Duodenal mucosa (tissue), 2 donors: ENCODE measurements at regions not wholly inside any gene's neighbourhood (a gene's known extent, or its start where the extent isn't known, plus 50 kb on each side); places are given as distances from the start of the nearest gene placed in this dataset.

Experiments
- H3K27ac ChIP-seq: one replicate; pipeline ENCODE4 v1.7.0; 2013; ENCODE audit warnings: low read depth, low read length
- H3K27me3 ChIP-seq, 2 donors: one replicate each; pipeline ENCODE4 v1.7.0; 2013; ENCODE audit warnings: low read length in 2 of 2, control low read depth in 1 of 2; ENCODE audit not compliant: insufficient read depth in 2 of 2, control insufficient read depth in 1 of 2
- H3K36me3 ChIP-seq, 2 donors: one replicate each; pipeline ENCODE4 v1.7.0; 2013; ENCODE audit warnings: low read length in 2 of 2, control low read depth in 1 of 2; ENCODE audit not compliant: insufficient read depth in 2 of 2, control insufficient read depth in 1 of 2
- H3K4me1 ChIP-seq, 2 donors: one replicate each; pipeline ENCODE4 v1.7.0; 2013; ENCODE audit warnings: low read length in 2 of 2, control low read depth in 1 of 2; ENCODE audit not compliant: insufficient read depth in 2 of 2, control insufficient read depth in 1 of 2
- H3K4me3 ChIP-seq, 2 donors: one replicate each; pipeline ENCODE4 v1.7.0; 2013; ENCODE audit warnings: low read length in 2 of 2, low read depth in 1 of 2
- H3K9ac ChIP-seq, 2 donors: one replicate each; pipeline ENCODE4 v1.7.0; 2013; ENCODE audit warnings: low read length in 2 of 2, low read depth in 1 of 2
- H3K9me3 ChIP-seq, 2 donors: one replicate each; pipeline ENCODE4 v1.7.0; 2013; ENCODE audit warnings: low read length in 2 of 2, control low read depth in 1 of 2; ENCODE audit not compliant: control insufficient read depth in 1 of 2

- Histone ChIP-seq H3K27me3 (peaks cover 0 to 6% of the 10 kb centered on the region in 2 donors), H3K9me3 (no peaks in the 10 kb centered on the region), H3K4me3 (no peak overlapping the region), H3K36me3 (no peaks in the 10 kb centered on the region), H3K9ac (no peak overlapping the region), H3K27ac (no peak overlapping the region), H3K4me1 (no peaks in the 10 kb centered on the region)
Measured at GRCh38 chr2:236653863-236654262, 84.2 kb downstream of the ACKR3 start.

GRCh38 chr2:236654496-236654895, 84.9 kb downstream of the ACKR3 start:
- H3K27me3 ChIP-seq = peaks cover 0 to 9% of the 10 kb centered on the region in 2 donors
- H3K4me3 ChIP-seq = no peak overlapping the region
- no peaks in the 10 kb centered on the region for H3K9me3 ChIP-seq
- H3K4me1 ChIP-seq = no peaks in the 10 kb centered on the region
- no peaks in the 10 kb centered on the region for H3K36me3 ChIP-seq
- no peak overlapping the region for H3K27ac ChIP-seq
- H3K9ac ChIP-seq = no peak overlapping the region

- Histone ChIP-seq H3K9ac (no peak overlapping the region), H3K4me1 (no peaks in the 10 kb centered on the region), H3K27me3 (peaks cover 0 to 9% of the 10 kb centered on the region in 2 donors), H3K36me3 (no peaks in the 10 kb centered on the region), H3K4me3 (no peak overlapping the region), H3K9me3 (no peaks in the 10 kb centered on the region), H3K27ac (no peak overlapping the region)
Measured at GRCh38 chr2:236656166-236656565, 86.5 kb downstream of the ACKR3 start.

GRCh38 chr2:236656721-236657120, 87.1 kb downstream of the ACKR3 start:
- no peaks in the 10 kb centered on the region for H3K9me3 ChIP-seq
- no peak overlapping the region for H3K9ac ChIP-seq
- H3K27ac ChIP-seq = no peak overlapping the region
- H3K4me3 ChIP-seq = no peak overlapping the region
- no peaks in the 10 kb centered on the region for H3K36me3 ChIP-seq
- no peaks in the 10 kb centered on the region for H3K4me1 ChIP-seq
- peaks cover 0 to 9% of the 10 kb centered on the region in 2 donors for H3K27me3 ChIP-seq

GRCh38 chr2:236657215-236657614, 87.6 kb downstream of the ACKR3 start:
- H3K27ac ChIP-seq = no peak overlapping the region
- H3K4me3 ChIP-seq = no peak overlapping the region
- H3K27me3 ChIP-seq = peaks cover 0 to 9% of the 10 kb centered on the region in 2 donors
- no peaks in the 10 kb centered on the region for H3K9me3 ChIP-seq
- H3K9ac ChIP-seq = no peak overlapping the region
- no peaks in the 10 kb centered on the region for H3K36me3 ChIP-seq
- no peaks in the 10 kb centered on the region for H3K4me1 ChIP-seq

GRCh38 chr2:236657801-236658200, 88.2 kb downstream of the ACKR3 start:
- Histone ChIP-seq H3K4me3 (no peak overlapping the region), H3K9ac (no peak overlapping the region), H3K4me1 (no peaks in the 10 kb centered on the region), H3K27ac (no peak overlapping the region), H3K36me3 (no peaks in the 10 kb centered on the region), H3K9me3 (no peaks in the 10 kb centered on the region), H3K27me3 (peaks cover 0 to 9% of the 10 kb centered on the region in 2 donors)

- Histone ChIP-seq H3K27me3 (peaks cover 0 to 9% of the 10 kb centered on the region in 2 donors), H3K9ac (no peak overlapping the region), H3K4me3 (no peak overlapping the region), H3K36me3 (no peaks in the 10 kb centered on the region), H3K4me1 (no peaks in the 10 kb centered on the region), H3K27ac (no peak overlapping the region), H3K9me3 (no peaks in the 10 kb centered on the region)
Measured at GRCh38 chr2:236658974-236659757, 89.5 kb downstream of the ACKR3 start.

- no peaks in the 10 kb centered on the region for H3K9me3 ChIP-seq
- H3K27me3 ChIP-seq = peaks cover 0 to 9% of the 10 kb centered on the region in 2 donors
- no peaks in the 10 kb centered on the region for H3K4me1 ChIP-seq
- no peaks in the 10 kb centered on the region for H3K36me3 ChIP-seq
- H3K4me3 ChIP-seq = no peak overlapping the region
- no peak overlapping the region for H3K9ac ChIP-seq
- no peak overlapping the region for H3K27ac ChIP-seq
Measured at GRCh38 chr2:236659758-236660150, 90.1 kb downstream of the ACKR3 start.

- H3K4me3 ChIP-seq = no peak overlapping the region
- peaks cover 0 to 9% of the 10 kb centered on the region in 2 donors for H3K27me3 ChIP-seq
- no peaks in the 10 kb centered on the region for H3K36me3 ChIP-seq
- H3K4me1 ChIP-seq = no peaks in the 10 kb centered on the region
- H3K9ac ChIP-seq = no peak overlapping the region
- H3K9me3 ChIP-seq = no peaks in the 10 kb centered on the region
- H3K27ac ChIP-seq = no peak overlapping the region
Measured at GRCh38 chr2:236661061-236661761, 91.6 kb downstream of the ACKR3 start.

GRCh38 chr2:236661762-236662110, 92.1 kb downstream of the ACKR3 start:
- H3K9me3 ChIP-seq = no peaks in the 10 kb centered on the region
- H3K4me1 ChIP-seq = no peaks in the 10 kb centered on the region
- no peak overlapping the region for H3K27ac ChIP-seq
- H3K9ac ChIP-seq = no peak overlapping the region
- no peaks in the 10 kb centered on the region for H3K36me3 ChIP-seq
- no peak overlapping the region for H3K4me3 ChIP-seq
- peaks cover 0 to 9% of the 10 kb centered on the region in 2 donors for H3K27me3 ChIP-seq
